T47D (cell line): ENCODE measurements at regions not wholly inside any gene's neighbourhood (a gene's known extent, or its start where the extent isn't known, plus 50 kb on each side); places are given as distances from the start of the nearest gene placed in this dataset.
A peak's percentile ranks its signal among the peaks of the same experiment; 100 is the strongest.
"Not testable (repeated sequence)": the region's sequence is repeated elsewhere in the genome, so short reads cannot be mapped to it uniquely, and the experiment has no call there.

Experiments
- DNase-seq, 2 experiments: peaks; one replicate each; pipeline versions ENCODE4 v3.0.0 to v3.0.0-alpha.2; 2011 to 2012; ENCODE audit warnings: low read depth in 1 of 2, low spot score in 1 of 2
- JUND ChIP-seq: IDR thresholded peaks from 2 replicates; pipeline ENCODE4 v1.6.1; 2012; ENCODE audit warnings: low read depth
- in situ Hi-C: cut with HindIII; loops from 2 replicates; pipeline ENCODE4 v1.10.0; 2016; ENCODE audit warnings: low sequenced_read_pairs, low pct_unique_long_range_greater_than_20kb

DNA sequence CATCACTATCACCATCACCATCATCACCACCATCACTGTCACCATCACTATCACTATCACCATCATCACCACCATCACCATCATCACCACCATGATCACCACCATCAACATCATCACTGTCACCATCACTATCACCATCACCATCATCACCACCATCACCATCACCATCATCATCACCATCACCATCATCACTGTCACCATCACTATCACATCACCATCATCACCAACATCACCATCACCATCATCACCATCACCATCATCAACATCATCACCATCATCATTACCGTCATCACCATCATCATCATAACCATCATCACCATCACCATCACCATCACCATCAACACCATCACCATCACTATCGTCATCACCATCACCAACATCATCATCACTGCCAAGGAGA, 273.8 kb downstream of the FOXL1 start:
- TF ChIP-seq JUND: no peak
- no peak for DNase-seq
- in situ Hi-C loops: no loop called here

DNA sequence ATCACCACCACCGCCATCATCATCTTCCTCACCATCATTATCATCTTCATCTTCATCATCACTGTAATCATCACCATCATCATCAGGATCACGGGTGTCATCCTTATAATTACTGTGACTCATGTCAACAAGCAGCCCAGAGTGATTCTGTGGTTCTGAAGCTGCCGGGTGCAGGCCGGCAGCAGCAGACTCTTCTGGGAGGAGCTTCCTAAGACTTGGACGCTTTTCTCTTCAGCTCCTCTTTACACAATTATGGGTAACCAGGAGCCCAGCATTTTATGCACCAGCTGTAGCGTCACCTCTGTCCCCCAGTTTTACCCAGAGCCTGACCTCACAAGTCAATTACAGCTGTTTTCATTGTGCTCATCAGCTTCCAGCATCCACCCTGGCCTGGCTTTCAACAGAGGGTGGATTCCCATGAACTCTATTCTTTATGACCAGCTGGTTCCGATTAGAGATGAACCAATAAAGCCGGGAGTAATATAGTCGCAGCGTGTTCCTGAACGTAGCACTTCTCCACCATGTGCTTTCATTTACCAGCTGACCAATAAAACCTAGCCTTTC, 275.8 kb downstream of the FOXL1 start:
- DNase-seq: no peak
- no peak for TF ChIP-seq JUND
- in situ Hi-C loops: no loop called here

DNA sequence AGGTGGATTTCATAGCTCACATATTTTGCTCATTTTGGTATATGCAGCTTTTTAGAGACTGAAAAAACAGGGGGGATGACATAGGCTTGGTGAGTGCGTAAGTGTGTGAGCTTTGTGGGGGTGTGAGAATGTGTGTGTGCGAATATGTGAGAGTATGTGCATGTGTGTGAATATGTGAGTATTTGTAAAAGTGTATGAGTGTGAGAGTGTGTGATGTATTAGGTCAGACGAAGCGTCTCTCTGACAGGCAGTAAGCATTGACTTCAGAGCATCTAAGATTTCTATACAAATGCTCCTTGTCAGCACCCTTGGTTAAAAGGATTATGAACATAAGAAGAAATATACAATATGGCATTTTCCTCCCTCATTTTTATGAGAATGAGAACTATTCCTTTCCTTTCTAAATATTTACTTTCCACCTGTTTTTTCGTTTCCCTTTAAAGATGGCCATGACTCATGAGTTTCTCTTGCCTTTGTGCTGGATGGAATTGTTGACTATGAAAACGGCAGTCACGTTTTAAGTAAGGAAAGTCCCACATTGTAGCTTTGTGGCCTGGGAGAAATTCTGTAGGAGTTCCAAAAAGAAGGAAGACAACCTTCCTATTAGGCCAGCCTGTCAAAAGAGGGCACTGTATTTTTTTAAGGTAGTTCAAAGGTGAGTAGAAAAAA, 276.4 kb downstream of the FOXL1 start:
- no peak for DNase-seq
- in situ Hi-C loops: no loop called here
- no peak for TF ChIP-seq JUND

DNA sequence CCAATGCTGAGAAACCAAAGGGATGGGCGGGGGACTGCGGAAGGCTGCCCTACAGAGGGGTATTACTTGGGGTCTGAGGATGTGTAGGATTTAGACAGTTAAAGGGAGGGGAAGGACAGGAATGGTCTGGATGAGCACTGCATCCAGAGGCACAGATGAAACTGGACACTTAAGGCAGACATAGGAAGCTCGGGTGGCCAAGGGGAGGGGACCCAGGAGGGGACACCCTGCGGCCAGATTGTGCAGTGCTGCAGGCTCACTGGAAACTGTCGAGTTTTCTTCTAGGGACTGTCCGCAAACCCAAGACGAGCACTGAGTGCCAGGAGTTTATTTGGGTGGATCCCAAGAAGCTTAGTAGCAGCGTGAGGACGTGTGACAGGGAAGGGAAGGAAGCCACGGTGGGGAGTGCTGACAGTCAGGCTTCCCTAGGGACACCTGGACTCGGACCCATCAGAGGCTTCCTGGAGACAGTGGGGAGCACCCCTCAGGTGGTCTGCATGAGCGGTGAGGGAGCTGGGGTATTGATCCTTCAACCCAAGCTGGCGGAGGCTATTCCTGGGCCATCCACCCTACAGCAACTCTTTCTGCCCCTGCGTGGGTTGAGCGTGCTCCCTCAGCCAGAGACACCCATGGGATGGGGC, 278.7 kb downstream of the FOXL1 start:
- in situ Hi-C loops: no loop called here
- DNase-seq: no peak
- TF ChIP-seq JUND: no peak

DNA sequence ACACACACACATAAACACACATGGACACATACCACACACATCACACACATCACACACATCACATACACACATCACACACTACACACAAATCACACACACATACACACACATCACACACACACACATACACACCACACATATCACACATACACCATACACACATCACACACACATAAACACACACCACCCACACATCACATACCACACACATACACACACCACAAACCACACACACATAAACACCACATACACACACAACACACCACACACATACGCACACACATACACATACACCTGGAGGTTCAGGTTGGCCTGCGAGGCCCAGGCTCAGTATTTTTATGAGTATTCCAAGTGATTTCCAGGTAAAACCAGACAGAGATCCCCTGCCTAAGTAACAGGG, 279.5 kb downstream of the FOXL1 start:
- no peak for DNase-seq
- in situ Hi-C loops: no loop called here

DNA sequence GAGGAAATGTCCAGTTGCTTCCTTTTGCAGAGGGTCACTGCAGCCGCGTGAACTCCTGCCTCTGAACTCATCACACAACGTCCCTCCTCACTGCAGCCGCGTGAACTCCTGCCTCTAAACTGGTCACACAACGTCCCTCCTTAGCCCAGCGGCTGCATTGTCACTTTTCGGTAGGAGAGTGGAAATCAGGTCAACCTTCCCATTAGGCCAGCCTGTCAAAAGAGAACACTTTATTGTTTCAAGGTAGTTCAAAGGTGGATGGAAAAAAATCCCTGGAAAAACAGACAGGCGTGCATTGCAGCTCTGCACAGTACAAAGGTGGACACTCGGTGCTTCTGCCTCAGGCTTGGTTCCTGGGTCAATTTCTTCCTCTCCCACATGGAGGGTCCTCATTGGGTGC, 280.2 kb downstream of the FOXL1 start:
- in situ Hi-C loops: no loop called here
- TF ChIP-seq JUND: no peak
- DNase-seq: no peak

More for the DNA sequence above, 279.5 kb downstream of the FOXL1 start:
- TF ChIP-seq JUND: no peak

DNA sequence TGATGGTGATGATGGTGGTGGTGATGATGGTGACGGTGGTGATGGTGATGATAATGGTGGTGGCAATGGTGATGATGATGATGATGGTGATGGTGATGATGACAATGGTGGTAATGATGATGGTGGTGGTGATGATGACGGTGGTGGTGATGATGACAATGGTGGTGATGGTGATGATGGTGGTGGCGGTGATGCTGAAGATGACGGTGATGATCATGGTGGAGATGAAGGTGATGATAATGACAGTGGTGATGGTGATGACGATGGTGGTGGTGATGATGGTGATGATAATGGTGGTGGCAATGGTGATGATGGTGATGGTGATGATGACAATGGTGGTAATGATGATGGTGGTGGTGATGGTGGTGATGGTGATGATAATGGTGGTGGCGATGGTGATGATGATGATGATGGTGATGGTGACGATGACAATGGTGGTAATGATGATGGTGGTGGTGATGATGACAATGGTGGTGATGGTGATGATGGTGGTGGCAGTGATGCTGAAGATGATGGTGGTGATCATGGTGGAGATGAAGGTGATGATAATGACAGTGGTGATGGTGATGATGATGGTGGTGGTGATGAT, 283.0 kb downstream of the FOXL1 start:
- in situ Hi-C loops, DNase-seq: not testable (repeated sequence)

DNA sequence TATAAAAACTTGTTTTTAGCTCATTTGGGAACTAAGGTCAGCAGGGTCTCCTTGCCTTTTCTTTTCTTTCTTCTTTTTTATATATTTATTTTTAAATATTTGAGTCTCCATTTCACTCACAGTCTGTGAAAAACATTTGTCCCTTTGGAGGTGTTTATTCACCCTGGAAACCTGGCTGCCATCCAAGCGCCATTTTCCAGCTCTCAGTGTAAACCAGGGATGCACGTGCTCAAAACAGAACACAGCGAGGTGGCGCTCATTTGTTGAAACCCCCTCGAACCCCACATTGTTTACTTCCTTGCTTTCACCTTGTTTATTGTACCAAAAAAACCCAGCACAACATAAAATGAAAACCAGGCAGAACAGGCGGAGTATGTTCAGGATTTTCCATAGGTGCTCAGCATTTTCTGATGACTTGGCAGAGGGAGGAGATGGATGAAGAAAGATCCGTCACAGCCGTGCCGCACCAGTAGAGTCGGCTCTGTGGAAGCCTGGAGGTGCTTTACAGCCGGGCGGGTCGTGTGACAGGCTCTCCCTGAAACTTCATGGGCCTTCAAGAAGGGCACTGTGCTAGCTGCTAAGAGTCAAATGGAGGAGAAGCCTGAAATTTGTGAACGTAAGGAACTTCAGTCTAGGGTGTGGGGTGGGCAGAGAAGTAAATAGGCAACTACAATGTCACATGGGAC, 284.4 kb downstream of the FOXL1 start:
- TF ChIP-seq JUND: no peak
- no peak for DNase-seq
- in situ Hi-C loops: no loop called here

DNA sequence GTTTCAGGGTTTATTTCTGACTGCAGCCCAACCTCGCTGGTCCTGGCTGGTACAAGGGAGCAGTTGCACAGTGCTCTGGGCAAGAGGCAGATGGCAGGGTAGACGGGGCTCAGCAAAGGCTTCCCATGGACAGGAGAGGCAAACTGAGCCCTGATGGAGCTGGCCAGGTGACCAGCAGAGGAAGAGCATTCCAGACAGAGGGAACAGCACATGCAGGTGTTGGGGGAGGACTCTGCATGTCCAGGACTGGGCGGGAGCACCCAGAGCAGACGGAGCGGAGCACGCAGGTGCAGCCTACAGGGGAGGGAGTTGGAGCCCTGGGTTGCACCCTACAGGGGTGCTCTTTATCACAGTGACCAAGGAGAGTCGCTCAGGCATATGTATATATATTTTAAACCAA, 285.3 kb downstream of the FOXL1 start:
- no peak for DNase-seq
- no peak for TF ChIP-seq JUND
- in situ Hi-C loops: no loop called here

DNA sequence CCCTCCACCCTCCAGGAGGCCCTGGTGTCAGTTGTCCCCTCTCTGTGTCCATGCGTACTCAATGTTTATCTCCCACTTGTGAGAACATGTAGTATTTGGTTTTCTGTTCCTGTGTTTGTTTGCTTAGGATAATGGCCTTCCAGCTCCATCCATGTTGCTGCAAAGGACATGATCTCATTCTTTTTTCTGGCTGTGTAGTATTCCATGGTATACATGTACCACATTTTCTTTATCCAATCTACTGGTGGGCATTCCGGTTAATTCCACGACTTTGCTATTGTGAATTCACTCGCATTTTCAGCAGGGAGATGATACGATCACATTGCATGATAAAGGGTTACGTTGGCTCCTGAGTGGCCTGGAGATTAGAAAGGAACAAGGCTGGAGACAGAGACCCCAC, 286.2 kb downstream of the FOXL1 start:
- no peak for TF ChIP-seq JUND
- no peak for DNase-seq
- in situ Hi-C loops: no loop called here

DNA sequence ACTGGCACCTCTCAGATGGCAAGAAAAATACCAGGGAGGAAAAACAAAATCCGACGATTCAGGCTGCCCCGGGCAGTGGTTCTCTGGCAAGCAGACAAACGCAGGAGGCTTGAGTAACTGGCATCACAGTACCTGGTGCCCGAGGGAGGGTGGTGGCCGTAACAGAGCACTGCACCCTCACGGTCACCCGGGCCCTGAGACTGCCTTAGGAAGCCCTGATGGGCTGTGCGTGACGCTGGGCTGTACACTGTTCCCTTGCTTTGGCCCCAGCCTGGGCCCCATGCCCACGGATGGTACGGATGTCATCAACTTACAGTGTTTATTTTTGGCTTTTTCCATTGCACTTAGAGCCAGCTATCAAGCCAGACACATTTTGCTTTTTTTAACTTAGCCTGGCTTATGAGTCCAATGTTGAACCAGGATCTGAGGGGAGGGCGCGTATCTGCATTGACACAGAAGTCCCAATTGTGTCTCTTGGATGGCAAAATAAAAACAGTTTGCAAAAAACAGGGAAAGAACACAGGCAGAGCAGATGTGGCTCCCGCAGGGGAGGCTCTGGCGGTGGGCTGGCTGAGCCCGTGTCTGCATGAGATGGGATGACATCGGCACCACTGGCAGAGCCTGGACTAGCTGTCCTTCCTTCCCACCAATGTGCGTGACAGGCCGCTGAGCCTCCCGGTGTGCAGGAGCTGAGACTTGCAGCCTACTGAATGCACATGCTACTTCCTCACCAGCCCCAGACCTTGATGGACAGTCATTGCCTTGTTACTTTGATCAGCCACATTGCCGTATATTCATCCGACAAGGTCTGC, 287.7 kb downstream of the FOXL1 start:
- in situ Hi-C loops: no loop called here
- TF ChIP-seq JUND: no peak
- peak in 1 of 2 experiments; percentile 29 for DNase-seq
